ENCODE measurements at regions not wholly inside any gene's neighbourhood (a gene's known extent, or its start where the extent isn't known, plus 50 kb on each side); places are given as distances from the start of the nearest gene placed in this dataset.

- DNase-seq, result no peak
Observed at GRCh38 chr9:103802068-103802467, 292.0 kb upstream of the SMC2 start.

GRCh38 chr9:103803245-103803644, 290.9 kb upstream of the SMC2 start:
- DNase-seq, result no peak

- DNase-seq, result no peak
Observed at GRCh38 chr9:103804077-103804735, 289.9 kb upstream of the SMC2 start.

- no peak for DNase-seq
Observed at GRCh38 chr9:103809745-103810144, 284.4 kb upstream of the SMC2 start.

GRCh38 chr9:103811462-103811861, 282.6 kb upstream of the SMC2 start:
- DNase-seq, result no peak

GRCh38 chr9:103816146-103816545, 278.0 kb upstream of the SMC2 start:
- no peak for DNase-seq

- no peak for DNase-seq
Observed at GRCh38 chr9:103819936-103820335, 274.2 kb upstream of the SMC2 start.

GRCh38 chr9:103821115-103821514, 273.0 kb upstream of the SMC2 start:
- DNase-seq, result no peak

GRCh38 chr9:103837940-103838339, 256.2 kb upstream of the SMC2 start:
- no peak for DNase-seq

- no peak for DNase-seq
Observed at GRCh38 chr9:103839197-103839596, 254.9 kb upstream of the SMC2 start.

- DNase-seq, result no peak
Observed at GRCh38 chr9:103867886-103868285, 226.2 kb upstream of the SMC2 start.

GRCh38 chr9:103872811-103873210, 221.3 kb upstream of the SMC2 start:
- no peak for DNase-seq

- DNase-seq, result no peak
Observed at GRCh38 chr9:103881419-103881818, 212.7 kb upstream of the SMC2 start.

GRCh38 chr9:103889989-103890388, 204.1 kb upstream of the SMC2 start:
- DNase-seq, result no peak

- no peak for DNase-seq
Observed at GRCh38 chr9:103894184-103894583, 199.9 kb upstream of the SMC2 start.

GRCh38 chr9:103898550-103898949, 195.6 kb upstream of the SMC2 start:
- no peak for DNase-seq

GRCh38 chr9:103899866-103900265, 194.2 kb upstream of the SMC2 start:
- no peak for DNase-seq

- no peak for DNase-seq
Observed at GRCh38 chr9:103900466-103900865, 193.6 kb upstream of the SMC2 start.

- no peak for DNase-seq
Observed at GRCh38 chr9:103902263-103902662, 191.8 kb upstream of the SMC2 start.

- DNase-seq, result no peak
Observed at GRCh38 chr9:103904242-103904641, 189.9 kb upstream of the SMC2 start.

- DNase-seq, result no peak
Observed at GRCh38 chr9:103913899-103914298, 180.2 kb upstream of the SMC2 start.

- no peak for DNase-seq
Observed at GRCh38 chr9:103919605-103920209, 174.4 kb upstream of the SMC2 start.

GRCh38 chr9:103928442-103928841, 165.7 kb upstream of the SMC2 start:
- no peak for DNase-seq

- no peak for DNase-seq
Observed at GRCh38 chr9:103941104-103941503, 153.0 kb upstream of the SMC2 start.

- DNase-seq, result no peak
Observed at GRCh38 chr9:103942200-103942599, 151.9 kb upstream of the SMC2 start.

Measured in inflammatory macrophage (primary cell).